Neural cell (in vitro differentiated cells): ENCODE measurements at regions not wholly inside any gene's neighbourhood (a gene's known extent, or its start where the extent isn't known, plus 50 kb on each side); places are given as distances from the start of the nearest gene placed in this dataset.

Experiments used
- EZH2 ChIP-seq: fragments of 200-600, 300-800 bp; shearing (Covaris generic), sonication (generic); IDR thresholded peaks from 2 replicates; pipeline ENCODE4 v1.6.1; 2014; ENCODE audit warnings: antibody characterized with exemption, low read length, borderline replicate concordance, mild to moderate bottlenecking; ENCODE audit not compliant: insufficient read depth, poor library complexity, severe bottlenecking
- POLR2AphosphoS5 ChIP-seq: IDR thresholded peaks from 2 replicates; pipeline ENCODE4 v1.6.1; 2012
- TF ChIP-seq, protein P1 (sequence below): fragments of 450-650 bp; IDR thresholded peaks from 2 replicates; pipeline ENCODE4 v1.5.1; 2014; ENCODE audit warnings: antibody characterized with exemption, mild to moderate bottlenecking, moderate library complexity; ENCODE audit not compliant: poor library complexity, severe bottlenecking
- TF ChIP-seq, protein P2 (sequence below): IDR thresholded peaks from 2 replicates; pipeline ENCODE4 v1.6.1; 2012; ENCODE audit warnings: borderline replicate concordance

DNA sequence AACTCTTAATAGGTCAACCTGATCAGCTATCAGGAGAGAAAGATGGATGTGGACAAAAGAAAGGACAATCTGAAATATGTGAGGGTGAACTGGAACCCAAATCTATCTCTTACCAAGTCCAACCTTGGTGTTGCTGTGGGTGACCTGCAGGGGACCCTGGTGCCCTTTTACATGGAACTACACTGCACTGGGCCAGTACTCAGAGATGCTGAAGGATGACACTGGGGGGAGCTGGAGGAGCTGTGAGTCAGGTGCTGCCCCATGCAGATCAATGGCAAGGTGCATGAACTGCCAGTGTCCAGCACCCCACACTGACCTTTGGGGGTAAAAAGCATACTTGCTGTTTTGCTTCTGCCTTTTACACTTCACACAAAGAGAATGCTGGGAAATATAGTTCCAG is 55.6 kb upstream of the TBC1D5 start:
- TF ChIP-seq, protein P1, sequence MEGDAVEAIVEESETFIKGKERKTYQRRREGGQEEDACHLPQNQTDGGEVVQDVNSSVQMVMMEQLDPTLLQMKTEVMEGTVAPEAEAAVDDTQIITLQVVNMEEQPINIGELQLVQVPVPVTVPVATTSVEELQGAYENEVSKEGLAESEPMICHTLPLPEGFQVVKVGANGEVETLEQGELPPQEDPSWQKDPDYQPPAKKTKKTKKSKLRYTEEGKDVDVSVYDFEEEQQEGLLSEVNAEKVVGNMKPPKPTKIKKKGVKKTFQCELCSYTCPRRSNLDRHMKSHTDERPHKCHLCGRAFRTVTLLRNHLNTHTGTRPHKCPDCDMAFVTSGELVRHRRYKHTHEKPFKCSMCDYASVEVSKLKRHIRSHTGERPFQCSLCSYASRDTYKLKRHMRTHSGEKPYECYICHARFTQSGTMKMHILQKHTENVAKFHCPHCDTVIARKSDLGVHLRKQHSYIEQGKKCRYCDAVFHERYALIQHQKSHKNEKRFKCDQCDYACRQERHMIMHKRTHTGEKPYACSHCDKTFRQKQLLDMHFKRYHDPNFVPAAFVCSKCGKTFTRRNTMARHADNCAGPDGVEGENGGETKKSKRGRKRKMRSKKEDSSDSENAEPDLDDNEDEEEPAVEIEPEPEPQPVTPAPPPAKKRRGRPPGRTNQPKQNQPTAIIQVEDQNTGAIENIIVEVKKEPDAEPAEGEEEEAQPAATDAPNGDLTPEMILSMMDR: no peak
- no peak for TF ChIP-seq EZH2
- TF ChIP-seq POLR2AphosphoS5: no peak
- TF ChIP-seq, protein P2, sequence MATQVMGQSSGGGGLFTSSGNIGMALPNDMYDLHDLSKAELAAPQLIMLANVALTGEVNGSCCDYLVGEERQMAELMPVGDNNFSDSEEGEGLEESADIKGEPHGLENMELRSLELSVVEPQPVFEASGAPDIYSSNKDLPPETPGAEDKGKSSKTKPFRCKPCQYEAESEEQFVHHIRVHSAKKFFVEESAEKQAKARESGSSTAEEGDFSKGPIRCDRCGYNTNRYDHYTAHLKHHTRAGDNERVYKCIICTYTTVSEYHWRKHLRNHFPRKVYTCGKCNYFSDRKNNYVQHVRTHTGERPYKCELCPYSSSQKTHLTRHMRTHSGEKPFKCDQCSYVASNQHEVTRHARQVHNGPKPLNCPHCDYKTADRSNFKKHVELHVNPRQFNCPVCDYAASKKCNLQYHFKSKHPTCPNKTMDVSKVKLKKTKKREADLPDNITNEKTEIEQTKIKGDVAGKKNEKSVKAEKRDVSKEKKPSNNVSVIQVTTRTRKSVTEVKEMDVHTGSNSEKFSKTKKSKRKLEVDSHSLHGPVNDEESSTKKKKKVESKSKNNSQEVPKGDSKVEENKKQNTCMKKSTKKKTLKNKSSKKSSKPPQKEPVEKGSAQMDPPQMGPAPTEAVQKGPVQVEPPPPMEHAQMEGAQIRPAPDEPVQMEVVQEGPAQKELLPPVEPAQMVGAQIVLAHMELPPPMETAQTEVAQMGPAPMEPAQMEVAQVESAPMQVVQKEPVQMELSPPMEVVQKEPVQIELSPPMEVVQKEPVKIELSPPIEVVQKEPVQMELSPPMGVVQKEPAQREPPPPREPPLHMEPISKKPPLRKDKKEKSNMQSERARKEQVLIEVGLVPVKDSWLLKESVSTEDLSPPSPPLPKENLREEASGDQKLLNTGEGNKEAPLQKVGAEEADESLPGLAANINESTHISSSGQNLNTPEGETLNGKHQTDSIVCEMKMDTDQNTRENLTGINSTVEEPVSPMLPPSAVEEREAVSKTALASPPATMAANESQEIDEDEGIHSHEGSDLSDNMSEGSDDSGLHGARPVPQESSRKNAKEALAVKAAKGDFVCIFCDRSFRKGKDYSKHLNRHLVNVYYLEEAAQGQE: no peak
